CD8-positive, alpha-beta memory T cell (primary cell): ENCODE measurements at regions not wholly inside any gene's neighbourhood (a gene's known extent, or its start where the extent isn't known, plus 50 kb on each side); places are given as distances from the start of the nearest gene placed in this dataset.
"Not testable (repeated sequence)": the region's sequence is repeated elsewhere in the genome, so short reads cannot be mapped to it uniquely, and the experiment has no call there.

Experiments
- CTCF ChIA-PET: fragments of 350-600 bp; sonication (Branson Sonifier 250); formaldehyde crosslinking; loops from one replicate; lab custom pipeline; 2021; ENCODE audit warnings: antibody characterized with exemption; lab: Charles Lee
- POLR2A ChIA-PET: fragments of 350-600 bp; sonication (Branson Sonifier 250); formaldehyde crosslinking; loops from one replicate; lab custom pipeline; 2021; ENCODE audit warnings: antibody characterized with exemption; lab: Charles Lee
- DNase-seq, 5 donors: peaks; one replicate each; pipeline versions ENCODE4 v3.0.0 to v3.0.0-alpha.2; 2020 to 2022; ENCODE audit warnings: mixed read lengths in 1 of 5
- H3K27ac ChIP-seq: one replicate; pipeline ENCODE4 v1.7.0; 2013; ENCODE audit warnings: low read depth, mild to moderate bottlenecking, low read length, moderate library complexity
- H3K27me3 ChIP-seq: 2 replicates; pipeline ENCODE4 v1.7.0; 2013; ENCODE audit warnings: low read length, mild to moderate bottlenecking; ENCODE audit not compliant: insufficient read depth, poor library complexity, severe bottlenecking
- H3K36me3 ChIP-seq: 2 replicates; pipeline ENCODE4 v1.7.0; 2013; ENCODE audit warnings: mild to moderate bottlenecking, low read length, moderate library complexity; ENCODE audit not compliant: insufficient read depth
- H3K4me1 ChIP-seq: 2 replicates; pipeline ENCODE4 v1.7.0; 2013; ENCODE audit warnings: mild to moderate bottlenecking, low read length, moderate library complexity; ENCODE audit not compliant: insufficient read depth
- H3K4me3 ChIP-seq: 2 replicates; pipeline ENCODE4 v1.7.0; 2013; ENCODE audit warnings: mild to moderate bottlenecking, low read length
- H3K9me3 ChIP-seq: 2 replicates; pipeline ENCODE4 v1.7.0; 2013; ENCODE audit warnings: mild to moderate bottlenecking, low read length
- H3K27ac Mint-ChIP-seq, 8 donors: one replicate each; pipeline ENCODE4 v1.8.0; 2020 to 2021; ENCODE audit warnings: mixed read lengths in 8 of 8, mild to moderate bottlenecking in 6 of 8, inconsistent platforms in 3 of 8, moderate library complexity in 3 of 8
- H3K27me3 Mint-ChIP-seq, 2 donors: one replicate each; pipeline ENCODE4 v1.8.0; 2020 to 2021; ENCODE audit warnings: mixed read lengths in 2 of 2, mild to moderate bottlenecking in 1 of 2, moderate library complexity in 1 of 2
- H3K36me3 Mint-ChIP-seq, 3 donors: one replicate each; pipeline ENCODE4 v1.8.0; 2020 to 2021; ENCODE audit warnings: mixed read lengths in 3 of 3, inconsistent platforms in 1 of 3, mild to moderate bottlenecking in 1 of 3
- H3K4me1 Mint-ChIP-seq, 3 donors: one replicate each; pipeline ENCODE4 v1.8.0; 2020 to 2021; ENCODE audit warnings: mixed read lengths in 3 of 3, inconsistent platforms in 1 of 3, mild to moderate bottlenecking in 1 of 3
- H3K4me3 Mint-ChIP-seq, 7 donors: one replicate each; pipeline ENCODE4 v1.8.0; 2020 to 2021; ENCODE audit warnings: mixed read lengths in 7 of 7, mild to moderate bottlenecking in 6 of 7, moderate library complexity in 4 of 7, inconsistent platforms in 2 of 7
- H3K9me3 Mint-ChIP-seq, 5 donors: one replicate each; pipeline ENCODE4 v1.8.0; 2020 to 2022; ENCODE audit warnings: mixed read lengths in 5 of 5, mild to moderate bottlenecking in 3 of 5, moderate library complexity in 2 of 5, inconsistent platforms in 1 of 5

DNA sequence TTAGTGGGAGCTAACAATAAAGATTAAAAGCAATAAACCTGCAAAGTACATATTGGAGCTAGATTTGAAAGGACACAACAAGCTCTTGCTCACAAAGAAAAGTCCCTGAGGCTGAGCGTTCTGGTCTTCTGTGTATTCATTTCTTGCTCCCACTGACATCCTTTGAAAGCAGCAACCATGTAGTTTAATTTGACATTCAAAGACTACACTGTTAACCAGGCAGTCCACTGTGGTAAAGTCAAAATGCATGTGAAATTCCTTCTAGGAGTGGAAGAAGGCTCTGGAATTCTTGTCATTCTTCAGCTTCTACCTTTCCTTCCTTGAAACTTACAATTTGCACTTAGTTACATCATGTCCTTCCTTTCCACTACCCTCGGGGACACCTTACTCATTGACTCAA, 480.7 kb downstream of the CSNK1G3 start:
- Mint-ChIP-seq H3K27ac (no peak overlapping the region), H3K27me3 (no peaks in the 10 kb centered on the region), H3K4me3 (no peak overlapping the region), H3K4me1 (no peaks in the 10 kb centered on the region), H3K36me3 (no peaks in the 10 kb centered on the region), H3K9me3 (peaks cover 2 to 12% (median 8%) of the 10 kb centered on the region in 5 donors)
- Histone ChIP-seq H3K9me3 (no peaks in the 10 kb centered on the region), H3K4me3 (no peak overlapping the region), H3K36me3 (no peaks in the 10 kb centered on the region), H3K27me3 (no peaks in the 10 kb centered on the region), H3K4me1 (no peaks in the 10 kb centered on the region), H3K27ac (no peak overlapping the region)
- ChIA-PET CTCF (no interaction called here), POLR2A (no interaction called here)
- DNase-seq, result no peak

- Histone ChIP-seq H3K27me3 (no peaks in the 10 kb centered on the region), H3K4me3 (no peak overlapping the region), H3K9me3 (no peaks in the 10 kb centered on the region), H3K27ac (no peak overlapping the region), H3K4me1 (no peaks in the 10 kb centered on the region), H3K36me3 (no peaks in the 10 kb centered on the region)
- H3K4me3 Mint-ChIP-seq, result no peak overlapping the region
- CTCF ChIA-PET, result no interaction called here
- no peaks in the 10 kb centered on the region for H3K36me3 Mint-ChIP-seq
- no peaks in the 10 kb centered on the region for H3K27me3 Mint-ChIP-seq
- POLR2A ChIA-PET, result no interaction called here
- H3K27ac Mint-ChIP-seq, result no peak overlapping the region
- DNase-seq, result no peak
- H3K4me1 Mint-ChIP-seq, result no peaks in the 10 kb centered on the region
- peaks cover 10 to 32% (median 11%) of the 10 kb centered on the region in 5 donors for H3K9me3 Mint-ChIP-seq
Measured at GRCh38 chr5:123987956-123988355, 476.0 kb downstream of the CSNK1G3 start.

- H3K9me3 Mint-ChIP-seq, result peaks cover 0 to 12% (median 9%) of the 10 kb centered on the region in 5 donors
- no peak overlapping the region for H3K4me3 Mint-ChIP-seq
- H3K4me1 ChIP-seq, result no peaks in the 10 kb centered on the region
- no peaks in the 10 kb centered on the region for H3K27me3 Mint-ChIP-seq
- no peaks in the 10 kb centered on the region for H3K36me3 Mint-ChIP-seq
- H3K4me1 Mint-ChIP-seq, result no peaks in the 10 kb centered on the region
- H3K9me3 ChIP-seq, result no peaks in the 10 kb centered on the region
- no peak overlapping the region for H3K4me3 ChIP-seq
- CTCF ChIA-PET, result no interaction called here
- no peaks in the 10 kb centered on the region for H3K27me3 ChIP-seq
- H3K36me3 ChIP-seq, result no peaks in the 10 kb centered on the region
- H3K27ac ChIP-seq, result no peak overlapping the region
- DNase-seq, result no peak
- POLR2A ChIA-PET, result no interaction called here
- H3K27ac Mint-ChIP-seq, result no peak overlapping the region
Measured at GRCh38 chr5:123976379-123977033, 464.5 kb downstream of the CSNK1G3 start.

DNA sequence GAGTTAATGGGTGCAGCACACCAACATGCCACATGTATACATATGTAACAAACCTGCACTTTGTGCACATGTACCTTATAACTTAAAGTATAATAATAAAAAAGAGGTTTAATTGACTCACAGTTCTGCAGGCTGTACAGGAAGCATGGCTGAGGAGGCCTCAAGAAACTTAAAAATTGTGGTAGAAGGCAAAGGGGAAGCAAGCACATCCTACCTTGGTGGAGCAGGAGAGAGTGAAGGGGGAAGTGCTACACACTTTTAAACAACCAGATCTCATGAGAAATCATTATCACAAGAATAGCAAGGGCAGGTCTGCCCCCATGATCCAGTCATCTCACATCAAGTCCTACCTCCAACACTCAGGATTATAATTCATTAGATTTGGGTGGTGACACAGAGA, 463.5 kb downstream of the CSNK1G3 start:
- H3K9me3 Mint-ChIP-seq, result peaks cover 0 to 14% (median 9%) of the 10 kb centered on the region in 5 donors
- H3K4me3 Mint-ChIP-seq, CTCF ChIA-PET, H3K27ac Mint-ChIP-seq, H3K27me3 ChIP-seq, H3K27me3 Mint-ChIP-seq, H3K9me3 ChIP-seq, POLR2A ChIA-PET, H3K36me3 Mint-ChIP-seq, H3K4me3 ChIP-seq, DNase-seq, H3K36me3 ChIP-seq, H3K4me1 ChIP-seq, H3K4me1 Mint-ChIP-seq, H3K27ac ChIP-seq: not testable (repeated sequence)

GRCh38 chr5:123966781-123967180, 454.8 kb downstream of the CSNK1G3 start:
- H3K9me3 Mint-ChIP-seq, result peaks cover 2 to 16% (median 7%) of the 10 kb centered on the region in 5 donors
- ChIA-PET POLR2A (no interaction called here), CTCF (no interaction called here)
- H3K9me3 ChIP-seq, result no peaks in the 10 kb centered on the region
- H3K4me1 Mint-ChIP-seq, result no peaks in the 10 kb centered on the region
- no peak overlapping the region for H3K27ac Mint-ChIP-seq
- H3K27ac ChIP-seq, result no peak overlapping the region
- H3K4me3 ChIP-seq, result no peak overlapping the region
- H3K4me1 ChIP-seq, result no peaks in the 10 kb centered on the region
- DNase-seq, result no peak
- H3K36me3 Mint-ChIP-seq, result no peaks in the 10 kb centered on the region
- H3K36me3 ChIP-seq, result no peaks in the 10 kb centered on the region
- no peaks in the 10 kb centered on the region for H3K27me3 ChIP-seq
- H3K27me3 Mint-ChIP-seq, result peaks cover 0 to 2% of the 10 kb centered on the region in 2 donors
- H3K4me3 Mint-ChIP-seq, result no peak overlapping the region

DNA sequence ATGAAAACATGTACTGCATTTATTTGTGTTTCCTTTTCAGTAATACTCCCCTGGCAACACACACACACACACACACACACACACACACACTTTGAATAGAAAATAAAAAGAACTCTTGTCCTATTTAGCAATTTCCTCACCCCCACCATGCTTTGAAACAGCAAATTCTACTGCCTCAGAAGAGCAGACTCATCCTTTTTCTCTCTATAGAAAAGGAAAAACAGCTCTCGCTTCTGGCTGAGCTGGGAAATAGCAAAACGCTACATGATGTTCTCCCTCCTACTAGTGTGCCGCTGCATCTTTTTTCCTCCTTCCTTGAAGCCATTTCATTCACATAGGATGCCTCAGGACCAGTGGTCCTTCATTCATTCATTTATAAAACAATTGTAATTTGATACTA, 453.6 kb downstream of the CSNK1G3 start:
- no peak overlapping the region for H3K27ac ChIP-seq
- H3K4me3 ChIP-seq, result no peak overlapping the region
- H3K27me3 ChIP-seq, result no peaks in the 10 kb centered on the region
- no peaks in the 10 kb centered on the region for H3K36me3 ChIP-seq
- DNase-seq, result no peak
- no peaks in the 10 kb centered on the region for H3K4me1 Mint-ChIP-seq
- H3K36me3 Mint-ChIP-seq, result no peaks in the 10 kb centered on the region
- H3K27me3 Mint-ChIP-seq, result peaks cover 0 to 2% of the 10 kb centered on the region in 2 donors
- no peaks in the 10 kb centered on the region for H3K9me3 ChIP-seq
- H3K4me1 ChIP-seq, result no peaks in the 10 kb centered on the region
- POLR2A ChIA-PET, result no interaction called here
- H3K4me3 Mint-ChIP-seq, result no peak overlapping the region
- peaks cover 0 to 25% (median 6%) of the 10 kb centered on the region in 5 donors for H3K9me3 Mint-ChIP-seq
- H3K27ac Mint-ChIP-seq, result no peak overlapping the region
- CTCF ChIA-PET, result no interaction called here

DNA sequence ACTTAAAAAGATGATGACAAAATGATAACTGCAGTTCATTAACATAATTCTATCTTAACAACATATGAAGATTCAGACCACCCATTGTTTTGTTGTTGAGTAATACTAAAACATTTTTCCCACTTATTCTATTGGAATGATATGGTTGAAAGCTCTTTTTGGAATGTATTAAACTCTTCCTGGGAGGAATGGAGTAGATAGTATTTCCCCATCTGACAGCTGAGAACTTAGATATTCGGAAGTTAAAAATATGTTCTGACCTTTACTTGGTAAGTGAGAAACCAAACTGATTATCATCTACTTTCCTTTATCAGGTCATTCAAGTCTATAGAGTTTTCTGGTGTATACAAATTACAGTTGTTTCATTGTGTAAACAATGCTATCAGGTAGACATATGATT, 452.9 kb downstream of the CSNK1G3 start:
- Histone ChIP-seq H3K4me1 (no peaks in the 10 kb centered on the region), H3K4me3 (no peak overlapping the region), H3K27ac (no peak overlapping the region), H3K36me3 (no peaks in the 10 kb centered on the region), H3K27me3 (no peaks in the 10 kb centered on the region), H3K9me3 (no peaks in the 10 kb centered on the region)
- ChIA-PET POLR2A (no interaction called here), CTCF (no interaction called here)
- no peak overlapping the region for H3K4me3 Mint-ChIP-seq
- DNase-seq, result no peak
- no peaks in the 10 kb centered on the region for H3K36me3 Mint-ChIP-seq
- H3K9me3 Mint-ChIP-seq, result peaks cover 0 to 28% (median 6%) of the 10 kb centered on the region in 5 donors
- no peaks in the 10 kb centered on the region for H3K4me1 Mint-ChIP-seq
- peaks cover 0 to 2% of the 10 kb centered on the region in 2 donors for H3K27me3 Mint-ChIP-seq
- no peak overlapping the region for H3K27ac Mint-ChIP-seq

DNA sequence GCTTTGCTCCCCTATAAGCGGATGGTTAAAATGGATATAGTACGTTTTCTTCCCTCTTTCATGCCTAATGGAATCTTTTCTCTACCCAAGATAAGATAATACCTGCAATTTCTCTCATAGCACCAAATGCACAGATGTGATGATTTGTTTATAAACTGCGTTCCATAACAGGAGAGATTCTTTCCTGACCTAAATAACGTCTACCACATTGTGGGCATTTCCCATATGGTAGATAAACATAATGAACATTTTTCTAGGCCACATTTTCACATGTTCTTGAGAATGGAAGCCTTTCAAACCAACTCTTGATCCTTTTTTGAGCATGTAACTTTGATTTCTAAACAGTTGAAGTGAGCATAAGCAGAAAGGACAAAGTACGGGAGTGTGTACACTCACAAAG, 448.5 kb downstream of the CSNK1G3 start:
- no peaks in the 10 kb centered on the region for H3K27me3 ChIP-seq
- H3K36me3 Mint-ChIP-seq, result no peaks in the 10 kb centered on the region
- no peaks in the 10 kb centered on the region for H3K9me3 ChIP-seq
- POLR2A ChIA-PET, result no interaction called here
- DNase-seq, result no peak
- no peak overlapping the region for H3K27ac Mint-ChIP-seq
- no peaks in the 10 kb centered on the region for H3K4me1 Mint-ChIP-seq
- no peaks in the 10 kb centered on the region for H3K36me3 ChIP-seq
- no peak overlapping the region for H3K4me3 Mint-ChIP-seq
- no peak overlapping the region for H3K4me3 ChIP-seq
- CTCF ChIA-PET, result no interaction called here
- no peaks in the 10 kb centered on the region for H3K4me1 ChIP-seq
- H3K27ac ChIP-seq, result no peak overlapping the region
- peaks cover 2 to 41% (median 5%) of the 10 kb centered on the region in 5 donors for H3K9me3 Mint-ChIP-seq
- H3K27me3 Mint-ChIP-seq, result peaks cover 0 to 2% of the 10 kb centered on the region in 2 donors
